ENCODE measurements at regions not wholly inside any gene's neighbourhood (a gene's known extent, or its start where the extent isn't known, plus 50 kb on each side); places are given as distances from the start of the nearest gene placed in this dataset.

DNA sequence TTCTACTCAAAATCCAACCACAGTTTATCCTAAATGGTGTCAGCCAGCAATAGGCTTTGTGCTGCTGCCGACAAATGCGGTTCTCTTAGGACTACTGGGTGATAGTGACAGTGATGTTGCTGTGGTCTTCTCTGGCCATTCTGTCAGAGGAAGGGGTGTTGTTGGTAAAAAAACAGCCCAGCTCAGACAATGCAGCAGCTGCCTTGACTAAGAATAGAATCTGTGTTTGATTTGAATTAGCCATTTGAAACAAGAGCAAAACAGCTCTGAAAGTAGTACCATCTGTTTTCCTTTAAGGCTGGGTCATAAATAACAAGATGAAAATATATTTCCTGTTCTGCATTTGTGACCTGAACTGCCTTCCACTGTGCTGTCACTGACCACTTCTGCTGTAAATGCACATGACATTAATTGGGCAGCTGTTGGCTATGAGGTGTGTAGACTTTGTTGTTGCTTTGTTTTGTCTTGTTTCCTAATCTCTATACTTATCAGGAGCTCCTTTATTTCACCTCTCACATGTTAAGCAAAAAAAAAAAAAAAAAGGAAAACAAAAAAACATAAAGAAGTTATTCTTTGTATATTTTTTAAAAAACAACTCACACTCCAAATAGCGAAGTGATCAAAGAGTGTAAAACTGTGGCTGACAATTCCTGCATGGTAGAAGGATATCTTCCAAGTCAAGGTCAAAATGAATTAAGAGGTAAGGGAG is 497.8 kb upstream of the ARID1B start:
- TF ChIP-seq GATA1 (IDR thresholded peaks at IDR 0.05; ENCODE audit: low read depth, low read length) (no peak), POLR2A (IDR thresholded peaks at IDR 0.05; ENCODE audit: low read length) (no peak)
- no peak for DNase-seq

DNA sequence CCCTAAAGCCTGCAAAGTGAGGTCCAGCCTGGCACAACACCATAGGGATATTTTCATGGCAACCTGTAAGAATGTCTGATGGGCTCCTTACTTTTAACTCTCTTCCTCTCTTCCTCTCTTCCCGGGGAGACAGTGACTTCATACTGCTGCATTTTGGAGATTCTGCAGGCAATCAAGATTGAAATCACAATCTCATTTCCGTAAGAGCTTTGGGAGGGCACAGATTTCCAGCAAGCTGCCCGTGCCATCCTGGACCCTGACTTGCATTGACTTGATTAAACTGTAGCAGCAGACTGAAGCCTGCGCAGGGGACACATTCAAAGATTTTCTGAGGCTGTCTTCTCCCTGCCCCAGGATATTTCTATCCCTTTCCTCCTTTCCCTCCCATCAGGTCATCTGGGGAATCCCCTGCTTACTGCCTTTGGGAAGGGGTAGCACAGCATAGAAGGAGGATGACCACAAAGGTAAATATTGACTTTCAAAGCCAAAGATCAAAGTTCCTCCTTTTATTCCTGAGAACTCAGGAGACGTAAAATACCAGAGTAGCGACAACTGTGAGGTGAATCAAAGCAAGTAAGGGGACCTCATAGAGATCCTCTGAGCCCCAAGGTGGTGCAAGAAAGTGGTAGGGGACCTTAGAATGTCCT is 504.0 kb upstream of the ARID1B start:
- TF ChIP-seq POLR2A (IDR thresholded peaks at IDR 0.05; ENCODE audit: low read length), result no peak
- DNase-seq, result no peak

DNA sequence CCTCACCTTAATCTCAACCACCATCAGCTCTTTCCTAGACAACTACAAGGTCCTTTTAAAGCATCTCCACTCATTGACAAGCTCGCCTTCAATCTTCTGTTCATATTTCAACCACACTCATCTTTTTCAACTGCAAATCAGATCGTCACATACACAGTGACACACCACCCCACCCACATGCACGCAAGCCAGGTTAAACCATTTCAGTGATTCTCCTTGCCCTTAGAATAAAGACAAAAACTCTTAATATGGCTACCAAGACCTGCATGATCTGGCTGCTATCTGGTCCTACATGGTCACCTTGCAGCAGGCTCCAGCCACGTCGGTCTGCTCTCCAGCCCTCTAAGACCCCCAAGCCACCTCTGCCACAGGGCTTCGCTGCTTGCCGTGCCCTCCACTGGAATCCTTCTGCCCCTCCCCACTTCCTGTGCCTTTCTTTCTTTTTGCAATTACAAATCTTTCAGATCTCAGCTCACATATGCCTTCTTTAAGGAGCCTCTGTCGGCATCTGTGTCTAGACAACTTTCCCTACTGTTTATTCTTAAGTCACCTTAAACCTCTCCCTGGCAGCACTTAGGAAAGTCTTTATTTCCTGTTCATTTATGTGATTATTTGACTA is 507.3 kb upstream of the ARID1B start:
- no peak for DNase-seq
- no peak for TF ChIP-seq GATA1 (IDR thresholded peaks at IDR 0.05; ENCODE audit: low read depth, low read length)
- no peak for TF ChIP-seq POLR2A (IDR thresholded peaks at IDR 0.05; ENCODE audit: low read length)

DNA sequence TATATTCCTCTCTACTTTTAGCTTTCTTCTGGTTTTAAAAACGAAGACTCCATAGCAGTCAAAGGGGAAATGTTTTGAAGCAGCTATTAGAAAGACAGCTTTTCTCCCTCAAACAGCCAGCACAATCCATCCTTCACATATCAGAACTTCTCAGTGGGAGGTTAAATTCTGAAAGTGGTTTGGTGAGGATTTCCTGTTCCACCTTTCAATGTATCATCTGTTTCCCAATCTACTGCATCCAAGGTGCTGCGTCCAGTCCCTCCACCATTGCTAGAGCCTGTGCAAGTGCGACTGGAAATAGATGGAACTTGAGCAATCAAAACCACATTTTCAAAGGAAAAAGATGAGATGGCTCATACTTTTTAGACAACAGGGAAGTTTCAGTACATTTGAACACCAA is 508.3 kb upstream of the ARID1B start:
- no peak for DNase-seq
- TF ChIP-seq GATA1 (IDR thresholded peaks at IDR 0.05; ENCODE audit: low read depth, low read length) (no peak), POLR2A (IDR thresholded peaks at IDR 0.05; ENCODE audit: low read length) (no peak)

DNA sequence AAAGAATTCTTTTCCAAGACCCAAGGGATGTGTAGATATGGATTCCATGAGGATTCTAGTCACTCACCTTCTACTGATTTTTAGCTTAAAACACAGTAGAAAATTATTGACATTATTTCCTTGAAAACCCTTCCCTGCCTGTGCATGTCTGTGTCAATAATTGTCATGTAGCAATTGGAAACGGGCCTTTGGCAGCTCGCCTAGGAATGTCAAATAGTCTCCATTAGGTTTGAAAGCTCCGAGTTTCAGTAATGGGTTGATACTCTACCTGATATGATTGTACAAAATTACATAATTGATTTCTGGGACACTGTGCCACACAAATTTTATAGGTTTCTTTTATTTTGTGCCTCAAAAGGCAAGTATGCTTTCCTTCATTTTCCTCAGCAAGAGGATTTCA is 515.2 kb upstream of the ARID1B start:
- DNase-seq, result no peak
- TF ChIP-seq POLR2A (IDR thresholded peaks at IDR 0.05; ENCODE audit: low read length) (no peak), GATA1 (IDR thresholded peaks at IDR 0.05; ENCODE audit: low read depth, low read length) (no peak)

DNA sequence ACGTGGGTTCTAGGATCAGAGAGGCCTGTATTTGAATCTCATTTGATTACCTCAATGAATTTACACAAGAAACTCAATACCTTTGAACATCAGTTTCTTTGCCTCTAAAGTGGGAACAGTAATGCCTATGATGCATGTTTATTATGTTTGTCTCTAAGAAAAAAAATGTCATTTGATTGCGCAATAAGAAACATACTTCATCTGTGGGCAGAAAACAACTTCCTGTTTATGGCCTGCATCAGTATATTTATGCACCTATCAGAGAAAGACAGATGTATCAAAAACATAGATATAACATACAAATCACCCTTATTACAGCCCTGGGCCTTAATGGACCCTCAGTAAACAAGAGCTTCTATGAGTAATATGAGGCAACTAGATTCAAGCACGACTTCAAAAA is 516.4 kb upstream of the ARID1B start:
- TF ChIP-seq GATA1 (IDR thresholded peaks at IDR 0.05; ENCODE audit: low read depth, low read length), result no peak
- no peak for TF ChIP-seq POLR2A (IDR thresholded peaks at IDR 0.05; ENCODE audit: low read length)
- DNase-seq, result no peak

DNA sequence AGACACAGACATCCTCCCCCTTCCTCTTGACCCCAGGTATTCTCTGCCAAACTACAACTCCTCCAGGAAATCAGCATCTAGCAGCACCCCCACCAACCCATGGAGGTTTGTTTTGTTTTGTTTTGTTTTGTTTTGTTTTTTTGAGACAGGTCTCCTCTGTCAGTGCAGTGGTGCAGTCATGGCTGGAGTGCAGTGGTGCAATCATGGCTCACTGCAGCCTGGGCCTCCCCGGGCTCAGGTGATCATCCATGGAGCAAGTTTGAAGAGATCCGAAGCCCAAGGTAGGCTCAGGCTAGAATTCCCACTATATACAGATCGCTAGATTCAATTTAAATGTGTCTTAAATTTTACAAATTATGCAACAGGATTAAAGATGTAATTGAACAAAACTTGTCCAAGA is 518.2 kb upstream of the ARID1B start:
- TF ChIP-seq GATA1 (IDR thresholded peaks at IDR 0.05; ENCODE audit: low read depth, low read length) (no peak), POLR2A (IDR thresholded peaks at IDR 0.05; ENCODE audit: low read length) (no peak)
- no peak for DNase-seq

DNA sequence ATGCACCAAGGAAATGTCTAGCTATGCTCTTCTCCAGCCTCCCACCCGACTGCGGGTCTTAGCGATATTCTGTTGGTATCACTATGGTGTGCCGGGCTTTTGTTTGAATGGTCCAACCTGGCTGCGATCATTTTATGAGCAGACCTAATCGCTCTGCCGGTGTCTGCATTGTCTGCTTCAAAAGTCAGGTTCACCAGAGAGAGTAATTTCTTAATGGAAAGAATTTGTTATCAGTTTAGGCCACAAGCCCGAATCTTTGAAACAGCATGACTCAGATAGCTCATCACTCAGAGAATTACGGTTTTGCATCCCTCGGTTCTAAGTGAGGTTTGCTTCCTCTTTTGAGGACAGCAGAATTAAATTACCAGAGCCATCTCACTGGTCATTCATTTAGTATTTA is 521.0 kb upstream of the ARID1B start:
- no peak for TF ChIP-seq POLR2A (IDR thresholded peaks at IDR 0.05; ENCODE audit: low read length)
- no peak for TF ChIP-seq GATA1 (IDR thresholded peaks at IDR 0.05; ENCODE audit: low read depth, low read length)
- DNase-seq, result no peak

DNA sequence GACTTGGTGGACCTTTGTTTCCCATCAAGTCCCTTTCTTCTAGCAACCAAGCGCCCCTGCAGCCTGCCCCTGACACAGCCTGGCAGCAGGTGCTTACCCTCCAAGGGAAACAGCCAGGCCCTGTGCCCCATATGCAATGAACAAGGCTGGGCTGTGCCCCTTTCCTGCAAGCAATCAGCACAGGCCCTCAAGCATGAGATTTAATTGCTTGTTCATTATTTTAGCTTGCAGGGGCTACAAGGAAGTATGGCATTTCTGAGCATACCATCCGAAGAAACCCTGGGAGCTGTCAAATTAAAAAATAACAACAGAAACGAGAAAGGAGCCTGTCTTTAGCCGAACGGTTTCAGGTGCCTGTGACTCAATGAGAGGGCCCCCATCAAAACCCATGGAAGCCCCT is 522.9 kb upstream of the ARID1B start:
- DNase-seq, result no peak
- TF ChIP-seq POLR2A (IDR thresholded peaks at IDR 0.05; ENCODE audit: low read length), result no peak
- TF ChIP-seq GATA1 (IDR thresholded peaks at IDR 0.05; ENCODE audit: low read depth, low read length), result no peak

DNA sequence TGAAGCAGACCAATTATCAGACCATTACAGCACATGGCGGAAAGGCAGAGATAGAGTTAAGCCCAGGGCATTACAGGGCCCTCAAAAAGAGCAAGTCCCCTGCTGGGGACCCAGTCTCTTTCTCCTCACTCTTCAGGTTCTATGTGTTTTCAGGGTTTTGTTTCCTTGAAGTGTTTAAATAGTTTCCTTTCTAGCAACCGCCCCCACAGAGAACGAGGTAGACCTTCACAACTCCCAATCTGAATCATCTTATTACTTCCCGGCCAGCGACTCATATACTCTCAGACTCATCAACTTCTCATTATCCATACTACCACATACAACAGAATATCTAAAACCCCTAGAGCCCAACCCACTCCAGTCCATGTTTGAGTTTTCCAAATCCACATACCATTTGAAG is 526.6 kb upstream of the ARID1B start:
- DNase-seq, result no peak
- no peak for TF ChIP-seq GATA1 (IDR thresholded peaks at IDR 0.05; ENCODE audit: low read depth, low read length)
- no peak for TF ChIP-seq POLR2A (IDR thresholded peaks at IDR 0.05; ENCODE audit: low read length)

DNA sequence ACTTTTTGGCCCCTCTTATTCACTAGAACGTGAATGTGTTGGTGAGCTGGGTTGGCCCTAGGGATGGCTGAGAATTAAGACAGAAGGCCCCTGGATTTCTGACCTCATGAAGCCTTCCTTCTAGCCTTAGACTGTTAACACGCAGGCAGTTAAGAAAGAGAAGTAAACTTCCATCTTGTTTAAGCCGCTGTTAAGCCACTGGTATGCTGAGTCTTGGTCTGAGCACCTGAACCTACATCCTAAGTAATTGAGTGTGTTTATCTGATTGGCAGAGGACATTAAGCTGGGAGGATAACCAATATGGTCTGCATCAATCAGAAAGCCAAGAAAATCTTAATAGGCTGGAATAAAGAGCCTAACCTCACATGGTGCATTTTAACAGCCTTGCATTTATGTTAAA is 535.0 kb upstream of the ARID1B start:
- no peak for DNase-seq
- TF ChIP-seq POLR2A (IDR thresholded peaks at IDR 0.05; ENCODE audit: low read length) (no peak), GATA1 (IDR thresholded peaks at IDR 0.05; ENCODE audit: low read depth, low read length) (no peak)

DNA sequence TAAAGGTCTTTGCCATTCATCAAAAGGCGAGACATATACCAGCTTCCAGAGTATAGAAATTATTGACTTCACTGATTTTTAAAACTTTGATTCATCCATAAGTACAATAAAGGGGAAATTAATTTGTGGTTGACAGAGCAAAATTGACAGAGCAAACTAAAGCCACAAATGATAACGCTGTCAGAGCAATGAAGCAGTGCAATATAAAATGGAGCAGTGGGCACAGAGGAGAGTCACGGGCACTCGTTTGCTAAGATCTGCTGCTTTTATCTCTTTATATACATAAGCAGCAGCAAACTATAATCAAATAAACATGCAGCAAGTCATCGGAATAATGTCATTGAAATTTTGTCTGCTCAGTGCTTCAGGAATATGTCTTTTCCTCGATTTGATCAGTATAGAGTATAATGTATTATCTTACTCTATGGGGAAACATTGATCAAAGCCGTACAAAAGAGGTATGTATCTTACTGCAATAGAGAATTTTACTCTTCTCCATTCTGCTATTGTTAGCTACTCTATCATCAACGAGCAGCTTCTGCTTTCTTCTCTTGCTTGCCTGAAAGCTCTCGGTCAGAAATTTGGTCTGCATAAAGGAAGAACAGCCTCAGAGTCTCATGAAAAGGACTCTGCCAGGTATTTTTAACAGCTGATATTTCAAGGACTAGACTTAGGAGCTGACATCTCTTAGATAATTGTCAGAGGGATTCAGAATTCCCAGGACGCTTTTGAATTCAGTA is 546.0 kb upstream of the ARID1B start:
- DNase-seq, result no peak

DNA sequence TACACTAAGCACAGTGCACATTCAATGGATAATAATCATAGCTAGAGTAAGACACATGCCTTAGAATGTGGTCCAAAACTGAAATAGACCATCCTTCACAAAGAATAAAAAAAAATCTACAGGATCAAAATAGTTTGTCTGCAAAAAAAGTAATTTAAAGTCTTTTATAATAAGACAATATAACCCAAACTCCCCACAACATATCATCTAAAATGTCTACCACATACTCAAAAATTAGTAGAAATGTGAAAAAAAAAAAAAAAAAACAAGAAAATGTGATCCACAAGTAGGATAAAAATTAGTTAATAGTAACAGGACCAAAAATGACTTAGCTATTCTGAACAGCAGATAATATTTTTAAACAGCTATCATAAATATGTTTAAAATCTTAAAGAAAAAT is 557.2 kb upstream of the ARID1B start:
- TF ChIP-seq GATA1 (IDR thresholded peaks at IDR 0.05; ENCODE audit: low read depth, low read length) (no peak), POLR2A (IDR thresholded peaks at IDR 0.05; ENCODE audit: low read length) (no peak)
- no peak for DNase-seq

More for the DNA sequence above, 546.0 kb upstream of the ARID1B start:
- TF ChIP-seq GATA1 (IDR thresholded peaks at IDR 0.05; ENCODE audit: low read depth, low read length), result no peak
- no peak for TF ChIP-seq POLR2A (IDR thresholded peaks at IDR 0.05; ENCODE audit: low read length)

DNA sequence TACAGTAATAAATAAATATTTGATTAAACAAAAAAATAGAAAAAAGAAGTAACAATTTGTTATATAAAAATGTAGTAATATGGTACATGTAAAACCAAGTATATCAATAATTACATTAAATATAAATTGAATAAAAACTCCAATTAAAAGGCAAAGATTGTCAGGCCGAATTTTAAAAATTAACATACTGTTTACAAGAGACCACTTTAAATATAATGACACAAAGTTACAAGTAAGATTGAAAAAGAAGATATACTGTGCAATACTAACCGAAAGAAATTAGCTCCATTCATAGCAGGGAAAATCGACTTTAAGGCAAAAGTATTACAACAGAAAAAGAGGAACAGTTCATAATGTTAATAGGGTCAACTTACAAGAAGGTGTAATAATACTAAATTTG is 571.5 kb upstream of the ARID1B start:
- TF ChIP-seq GATA1 (IDR thresholded peaks at IDR 0.05; ENCODE audit: low read depth, low read length), result no peak
- TF ChIP-seq POLR2A (IDR thresholded peaks at IDR 0.05; ENCODE audit: low read length), result no peak
- DNase-seq, result no peak
